GM23248 (cell line): ENCODE measurements at regions not wholly inside any gene's neighbourhood (a gene's known extent, or its start where the extent isn't known, plus 50 kb on each side); places are given as distances from the start of the nearest gene placed in this dataset.

Experiments
- EZH2 ChIP-seq: fragments of 200-600 bp; sonication (generic); IDR thresholded peaks from 2 replicates; pipeline ENCODE4 v1.6.1; 2018; ENCODE audit warnings: antibody characterized with exemption, mild to moderate bottlenecking; ENCODE audit not compliant: insufficient read depth, poor library complexity, severe bottlenecking
- EZH2phosphoT487 ChIP-seq: fragments of 200-600 bp; sonication (generic); IDR thresholded peaks from 2 replicates; pipeline ENCODE4 v1.6.1; 2018; ENCODE audit warnings: antibody characterized with exemption, moderate library complexity, mild to moderate bottlenecking, low read depth; ENCODE audit not compliant: insufficient read depth

DNA sequence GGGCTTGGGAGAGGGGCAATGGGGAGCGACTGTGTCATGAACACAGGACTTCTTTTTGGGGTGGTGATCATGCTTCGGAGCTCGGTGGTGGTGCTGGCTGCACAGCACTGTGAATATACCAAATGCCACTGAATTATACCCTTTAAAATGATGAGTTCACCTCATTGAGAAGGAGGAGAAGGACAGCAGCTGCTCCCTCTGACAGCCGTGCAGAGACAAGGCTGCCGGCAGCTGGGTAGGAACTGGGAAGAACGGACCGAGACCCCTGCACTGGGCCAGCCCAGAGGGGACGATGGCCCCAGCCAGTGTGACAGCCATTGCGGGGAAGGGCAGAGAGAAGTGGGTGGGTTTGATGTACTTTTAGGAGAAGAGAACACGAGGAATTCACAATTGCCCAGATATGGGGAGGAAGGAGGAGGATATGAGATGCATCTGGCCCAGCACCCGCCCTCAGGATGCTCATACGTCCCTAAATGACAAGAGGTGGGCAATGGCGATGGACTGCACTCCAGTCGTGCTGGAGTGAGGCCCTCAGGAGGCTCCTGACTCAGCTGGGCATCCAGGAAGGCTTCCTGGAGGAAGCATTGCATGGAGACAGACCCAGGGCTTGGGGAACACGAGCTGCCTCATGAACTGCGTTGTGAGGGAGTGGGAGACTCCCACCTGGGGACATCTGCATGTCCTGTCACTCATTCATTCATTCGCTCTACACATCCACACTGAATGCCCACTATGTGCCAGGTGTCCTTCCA lies 64.3 kb upstream of the C14orf180 start:
- TF ChIP-seq EZH2 = no peak
- no peak for TF ChIP-seq EZH2phosphoT487
